DOHH2 (cell line): ENCODE measurements at regions not wholly inside any gene's neighbourhood (a gene's known extent, or its start where the extent isn't known, plus 50 kb on each side); places are given as distances from the start of the nearest gene placed in this dataset.

Experiments
- H3F3A ChIP-seq: fragments of 200-600 bp; sonication (generic), shearing (Covaris generic); 2 replicates; pipeline ENCODE4 v1.6.0; 2016; ENCODE audit warnings: antibody characterized with exemption, mild to moderate bottlenecking; ENCODE audit not compliant: control insufficient read depth, insufficient read depth
- H3K27ac ChIP-seq: fragments of 200-600 bp; sonication (generic); 2 replicates; pipeline ENCODE4 v1.5.1; 2014; ENCODE audit warnings: low read depth, mild to moderate bottlenecking, low read length, moderate library complexity
- H3K27me3 ChIP-seq: fragments of 200-600 bp; sonication (generic); 2 replicates; pipeline ENCODE4 v1.6.1; 2014; ENCODE audit warnings: mild to moderate bottlenecking, low read length, mixed read lengths; ENCODE audit not compliant: control insufficient read depth
- H3K36me3 ChIP-seq: fragments of 200-600 bp; sonication (generic); 2 replicates; pipeline ENCODE4 v1.6.1; 2014; ENCODE audit warnings: mild to moderate bottlenecking, low read length, moderate library complexity, mixed read lengths; ENCODE audit not compliant: control insufficient read depth
- H3K4me1 ChIP-seq: fragments of 200-600 bp; sonication (generic); 2 replicates; pipeline ENCODE4 v1.6.1; 2014; ENCODE audit warnings: mild to moderate bottlenecking, low read length, mixed read lengths; ENCODE audit not compliant: control insufficient read depth
- H3K4me2 ChIP-seq: fragments of 200-600 bp; sonication (generic); 2 replicates; pipeline ENCODE4 v1.6.0; 2014; ENCODE audit warnings: mild to moderate bottlenecking, low read length, moderate library complexity
- H3K4me3 ChIP-seq: fragments of 200-600 bp; sonication (generic); 2 replicates; pipeline ENCODE4 v1.5.1; 2014; ENCODE audit warnings: mild to moderate bottlenecking, low read length, mixed read lengths
- H3K79me2 ChIP-seq: fragments of 200-600 bp; sonication (generic); 2 replicates; pipeline ENCODE4 v1.6.1; 2014; ENCODE audit warnings: mild to moderate bottlenecking, low read length, mixed read lengths; ENCODE audit not compliant: control insufficient read depth
- H3K9me2 ChIP-seq: fragments of 200-600 bp; sonication (generic); replicated peaks from 2 replicates; pipeline ENCODE4 v1.6.1; 2014; ENCODE audit warnings: mild to moderate bottlenecking, low read length, mixed read lengths; ENCODE audit not compliant: control insufficient read depth
- H3K9me3 ChIP-seq: fragments of 200-600 bp; sonication (generic); 2 replicates; pipeline ENCODE4 v1.6.1; 2014; ENCODE audit warnings: antibody characterized with exemption, low read length, mixed read lengths; ENCODE audit not compliant: control insufficient read depth, insufficient read depth
- H4K20me1 ChIP-seq: fragments of 200-600 bp; sonication (generic); 2 replicates; pipeline ENCODE4 v1.6.0; 2014; ENCODE audit warnings: low read depth, mild to moderate bottlenecking, antibody characterized with exemption, low read length, moderate library complexity; ENCODE audit not compliant: control insufficient read depth, insufficient read depth
- EZH2phosphoT487 ChIP-seq: fragments of 200-600 bp; sonication (generic); IDR thresholded peaks from 2 replicates; pipeline ENCODE4 v1.6.1; 2017; ENCODE audit warnings: borderline replicate concordance, mild to moderate bottlenecking, antibody characterized with exemption, low read length, moderate library complexity, mixed read lengths
- TF ChIP-seq, protein P1 (sequence below): fragments of 200-600 bp; sonication (generic); IDR thresholded peaks from one replicate; pipeline ENCODE4 v1.5.1; 2014; ENCODE audit warnings: antibody characterized with exemption, mild to moderate bottlenecking, low read depth, low read length; ENCODE audit not compliant: poor library complexity, severe bottlenecking

- Histone ChIP-seq H3K4me2 (no peak overlapping the region), H3K27ac (no peak overlapping the region), H3K36me3 (no peaks in the 10 kb centered on the region), H3F3A (no peaks in the 10 kb centered on the region), H3K4me1 (no peaks in the 10 kb centered on the region), H3K9me3 (no peaks in the 10 kb centered on the region), H3K4me3 (no peak overlapping the region), H4K20me1 (no peaks in the 10 kb centered on the region), H3K79me2 (no peaks in the 10 kb centered on the region), H3K9me2 (no peaks in the 10 kb centered on the region), H3K27me3 (no peaks in the 10 kb centered on the region)
- TF ChIP-seq EZH2phosphoT487 = no peak
- TF ChIP-seq, protein P1, sequence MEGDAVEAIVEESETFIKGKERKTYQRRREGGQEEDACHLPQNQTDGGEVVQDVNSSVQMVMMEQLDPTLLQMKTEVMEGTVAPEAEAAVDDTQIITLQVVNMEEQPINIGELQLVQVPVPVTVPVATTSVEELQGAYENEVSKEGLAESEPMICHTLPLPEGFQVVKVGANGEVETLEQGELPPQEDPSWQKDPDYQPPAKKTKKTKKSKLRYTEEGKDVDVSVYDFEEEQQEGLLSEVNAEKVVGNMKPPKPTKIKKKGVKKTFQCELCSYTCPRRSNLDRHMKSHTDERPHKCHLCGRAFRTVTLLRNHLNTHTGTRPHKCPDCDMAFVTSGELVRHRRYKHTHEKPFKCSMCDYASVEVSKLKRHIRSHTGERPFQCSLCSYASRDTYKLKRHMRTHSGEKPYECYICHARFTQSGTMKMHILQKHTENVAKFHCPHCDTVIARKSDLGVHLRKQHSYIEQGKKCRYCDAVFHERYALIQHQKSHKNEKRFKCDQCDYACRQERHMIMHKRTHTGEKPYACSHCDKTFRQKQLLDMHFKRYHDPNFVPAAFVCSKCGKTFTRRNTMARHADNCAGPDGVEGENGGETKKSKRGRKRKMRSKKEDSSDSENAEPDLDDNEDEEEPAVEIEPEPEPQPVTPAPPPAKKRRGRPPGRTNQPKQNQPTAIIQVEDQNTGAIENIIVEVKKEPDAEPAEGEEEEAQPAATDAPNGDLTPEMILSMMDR = no peak
Measured at GRCh38 chr6:67594366-67594765, 1040.7 kb upstream of the ADGRB3 start.

DNA sequence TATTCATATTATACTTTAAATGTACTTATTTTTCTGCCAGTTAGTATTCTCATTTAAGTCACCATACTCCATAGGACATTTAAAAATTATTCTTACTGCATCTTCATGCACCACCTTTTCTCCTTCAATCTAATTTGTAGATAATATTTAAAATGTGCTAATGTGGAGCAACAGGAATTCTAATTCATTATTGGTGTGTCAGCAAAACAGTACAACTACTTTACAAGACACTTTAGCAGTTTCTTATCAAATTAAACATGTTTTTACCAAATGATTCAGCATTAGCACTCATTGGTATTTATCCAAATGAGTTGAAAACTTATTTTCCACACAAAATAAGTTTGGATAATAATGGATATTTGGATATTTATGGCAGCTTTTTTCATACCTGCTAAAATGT, 1041.8 kb upstream of the ADGRB3 start:
- Histone ChIP-seq H3K4me1 (no peaks in the 10 kb centered on the region), H3K9me2 (no peaks in the 10 kb centered on the region), H3K4me3 (no peak overlapping the region), H3K9me3 (no peaks in the 10 kb centered on the region), H3K4me2 (no peak overlapping the region), H4K20me1 (no peaks in the 10 kb centered on the region), H3F3A (no peaks in the 10 kb centered on the region), H3K79me2 (no peaks in the 10 kb centered on the region), H3K27ac (no peak overlapping the region), H3K36me3 (no peaks in the 10 kb centered on the region), H3K27me3 (no peaks in the 10 kb centered on the region)
- TF ChIP-seq, protein P1 = no peak
- TF ChIP-seq EZH2phosphoT487 = no peak

DNA sequence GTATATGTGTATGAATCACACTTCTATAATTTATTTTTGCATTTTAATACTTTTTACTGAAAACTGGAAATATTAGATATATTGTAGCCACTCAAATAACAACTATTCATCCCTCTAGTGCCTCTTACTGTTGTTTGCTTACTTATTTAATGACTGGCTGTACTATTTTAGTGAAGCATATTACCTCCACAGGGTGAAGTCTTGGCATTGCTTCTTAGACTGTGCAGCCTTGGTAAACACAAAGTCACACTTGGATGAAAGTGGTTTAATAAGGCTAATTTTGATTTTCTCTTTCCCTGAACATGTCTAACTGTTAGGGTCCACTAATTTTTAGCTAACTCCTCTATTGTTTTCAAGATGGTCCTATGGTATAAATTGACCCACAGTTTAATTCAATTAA, 1043.2 kb upstream of the ADGRB3 start:
- H3K4me1 ChIP-seq = no peaks in the 10 kb centered on the region
- no peak overlapping the region for H3K4me3 ChIP-seq
- H4K20me1 ChIP-seq = no peaks in the 10 kb centered on the region
- no peaks in the 10 kb centered on the region for H3F3A ChIP-seq
- no peak overlapping the region for H3K27ac ChIP-seq
- H3K9me2 ChIP-seq = no peaks in the 10 kb centered on the region
- TF ChIP-seq, protein P1 = no peak
- no peak for TF ChIP-seq EZH2phosphoT487
- H3K4me2 ChIP-seq = no peak overlapping the region
- no peaks in the 10 kb centered on the region for H3K79me2 ChIP-seq
- H3K36me3 ChIP-seq = no peaks in the 10 kb centered on the region
- no peaks in the 10 kb centered on the region for H3K27me3 ChIP-seq
- H3K9me3 ChIP-seq = no peaks in the 10 kb centered on the region

GRCh38 chr6:67567842-67568241, 1067.2 kb upstream of the ADGRB3 start:
- Histone ChIP-seq H3K27me3 (no peaks in the 10 kb centered on the region), H3K4me1 (no peaks in the 10 kb centered on the region), H3K9me3 (no peaks in the 10 kb centered on the region), H3K79me2 (no peaks in the 10 kb centered on the region), H3F3A (no peaks in the 10 kb centered on the region), H3K27ac (no peak overlapping the region), H3K4me3 (no peak overlapping the region), H3K36me3 (no peaks in the 10 kb centered on the region), H3K9me2 (no peaks in the 10 kb centered on the region), H4K20me1 (no peaks in the 10 kb centered on the region), H3K4me2 (no peak overlapping the region)
- TF ChIP-seq, protein P1 = no peak
- no peak for TF ChIP-seq EZH2phosphoT487
